ENCODE measurements at regions not wholly inside any gene's neighbourhood (a gene's known extent, or its start where the extent isn't known, plus 50 kb on each side); places are given as distances from the start of the nearest gene placed in this dataset.

GRCh38 chr5:63250939-63251338, 672.3 kb downstream of the LRRC70 start:
- in situ Hi-C loops (cut with MboI; ENCODE audit: low pct_unique_long_range_greater_than_20kb in 2 of 9, low sequenced_read_pairs in 9 of 9, unreplicated experiment in 9 of 9): no loop called here
- no peak for ATAC-seq (replicated peaks in 6 of 8)
- WGBS, 10 experiments: 0 to 100% (median 55%) methylated on average over 1 of the region's 1 CpG; no CpG with 5 or more reads in 4 of the 10 experiments

DNA sequence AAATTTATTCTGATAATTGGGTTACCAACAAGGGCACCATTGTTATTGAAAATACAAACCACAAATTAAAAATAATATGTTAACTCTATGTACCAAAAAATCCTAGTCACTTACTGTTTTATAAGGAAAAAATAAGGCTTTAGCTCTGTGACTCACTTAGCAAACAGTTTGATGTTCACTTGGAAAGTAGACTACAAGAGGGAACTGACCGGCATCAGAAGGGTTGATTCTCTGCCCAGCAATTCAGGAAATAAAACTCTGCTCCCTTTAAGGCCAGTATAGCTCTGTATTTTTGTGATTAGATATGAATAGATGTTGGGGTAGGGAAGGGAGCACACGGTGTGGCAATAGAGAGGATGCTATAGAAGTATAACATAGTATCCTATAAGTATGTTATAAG, 671.3 kb downstream of the LRRC70 start:
- in situ Hi-C loops (cut with MboI; ENCODE audit: low pct_unique_long_range_greater_than_20kb in 2 of 9, low sequenced_read_pairs in 9 of 9, unreplicated experiment in 9 of 9): no loop called here

More at GRCh38 chr5:63250939-63251338, 672.3 kb downstream of the LRRC70 start:
- H3K4me3 ChIP-seq: no peak overlapping the region
- no peak overlapping the region for H3K27ac ChIP-seq
- no peaks in the 10 kb centered on the region for H3K4me1 ChIP-seq (replicated peaks in 1 of 2)

GRCh38 chr5:63247651-63248050, 669.0 kb downstream of the LRRC70 start:
- in situ Hi-C loops (cut with MboI; ENCODE audit: low pct_unique_long_range_greater_than_20kb in 2 of 9, low sequenced_read_pairs in 9 of 9, unreplicated experiment in 9 of 9): no loop called here
- no peaks in the 10 kb centered on the region for H3K4me1 ChIP-seq (replicated peaks in 1 of 2)
- H3K27ac ChIP-seq: no peak overlapping the region
- 0 to 100% (median 60%) methylated on average over 1 of the region's 1 CpG; no CpG with 5 or more reads in 1 of the 10 experiments for WGBS, 10 experiments
- H3K4me3 ChIP-seq: no peak overlapping the region
- ATAC-seq (replicated peaks in 6 of 8): no peak

More for the DNA sequence above, 671.3 kb downstream of the LRRC70 start:
- Histone ChIP-seq H3K27ac (no peak overlapping the region), H3K4me3 (no peak overlapping the region), H3K4me1 (replicated peaks in 1 of 2) (no peaks in the 10 kb centered on the region)
- WGBS, 10 experiments: 0 to 100% (median 71%) methylated on average over 1 to 2 of the region's 2 CpGs; no CpG with 5 or more reads in 3 of the 10 experiments
- no peak for ATAC-seq (replicated peaks in 6 of 8)

- no peak overlapping the region for H3K27ac ChIP-seq
- H3K4me1 ChIP-seq (replicated peaks in 1 of 2): no peaks in the 10 kb centered on the region
- in situ Hi-C loops (cut with MboI; ENCODE audit: low pct_unique_long_range_greater_than_20kb in 2 of 9, low sequenced_read_pairs in 9 of 9, unreplicated experiment in 9 of 9): no loop called here
- 0 to 89% (median 63%) methylated on average over 1 of the region's 1 CpG for WGBS, 10 experiments
- no peak for ATAC-seq (replicated peaks in 6 of 8)
- H3K4me3 ChIP-seq: no peak overlapping the region
Measured at GRCh38 chr5:63245271-63245670, 666.7 kb downstream of the LRRC70 start.

GRCh38 chr5:63240063-63240755, 661.6 kb downstream of the LRRC70 start:
- in situ Hi-C loops (cut with MboI; ENCODE audit: low pct_unique_long_range_greater_than_20kb in 2 of 9, low sequenced_read_pairs in 9 of 9, unreplicated experiment in 9 of 9): no loop called here
- WGBS, 10 experiments: 0 to 100% (median 84%) methylated on average over 2 to 8 of the region's 8 CpGs

DNA sequence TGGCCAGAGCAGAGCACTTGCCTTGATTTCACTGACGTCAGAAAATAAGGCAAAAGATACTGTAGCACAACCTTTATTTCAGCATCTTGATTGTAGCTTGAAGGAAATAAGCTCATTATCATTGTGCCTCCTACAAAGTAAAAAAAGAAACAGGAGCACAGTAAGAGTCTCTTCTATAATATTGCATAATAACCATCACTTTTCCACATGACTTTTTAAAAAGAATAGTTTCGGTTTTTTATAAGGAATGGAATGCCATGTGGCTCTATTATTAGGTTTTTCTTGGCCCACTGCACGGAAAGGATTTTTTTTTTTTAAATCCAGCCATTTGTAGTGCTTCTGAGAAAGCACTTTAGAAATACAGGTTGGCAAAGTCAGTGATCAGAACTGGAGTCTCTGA, 655.3 kb downstream of the LRRC70 start:
- 0 to 77% (median 44%) methylated on average over 2 to 3 of the region's 3 CpGs; no CpG with 5 or more reads in 2 of the 10 experiments for WGBS, 10 experiments
- H3K27ac ChIP-seq: no peak overlapping the region
- ATAC-seq (replicated peaks in 6 of 8): no peak
- H3K4me1 ChIP-seq (replicated peaks in 1 of 2): no peaks in the 10 kb centered on the region
- in situ Hi-C loops (cut with MboI; ENCODE audit: low pct_unique_long_range_greater_than_20kb in 2 of 9, low sequenced_read_pairs in 9 of 9, unreplicated experiment in 9 of 9): no loop called here
- no peak overlapping the region for H3K4me3 ChIP-seq

More at GRCh38 chr5:63240063-63240755, 661.6 kb downstream of the LRRC70 start:
- Histone ChIP-seq H3K4me3 (no peak overlapping the region), H3K27ac (no peak overlapping the region), H3K4me1 (replicated peaks in 1 of 2) (no peaks in the 10 kb centered on the region)
- no peak for ATAC-seq (replicated peaks in 6 of 8)

DNA sequence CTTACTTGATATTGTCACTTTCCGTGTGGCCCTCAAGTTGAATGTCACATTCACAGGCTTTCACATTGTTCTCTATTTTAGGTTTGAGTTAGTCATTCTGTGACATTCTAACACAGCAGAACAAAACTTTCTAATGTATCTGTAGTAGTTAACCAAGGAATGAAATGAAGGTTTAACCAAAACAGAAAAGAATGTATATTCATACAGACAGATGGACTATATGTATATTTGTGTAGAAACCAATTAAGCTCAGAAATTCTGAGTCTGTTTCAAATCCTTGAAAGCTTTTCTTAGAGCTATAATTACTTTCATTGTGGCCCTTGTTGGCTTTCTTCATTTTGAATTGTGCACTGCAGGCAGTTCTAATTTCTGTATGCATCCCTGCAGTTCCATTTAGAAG, 654.7 kb downstream of the LRRC70 start:
- no peak for ATAC-seq (replicated peaks in 6 of 8)
- Histone ChIP-seq H3K4me3 (no peak overlapping the region), H3K27ac (no peak overlapping the region), H3K4me1 (replicated peaks in 1 of 2) (no peaks in the 10 kb centered on the region)
- in situ Hi-C loops (cut with MboI; ENCODE audit: low pct_unique_long_range_greater_than_20kb in 2 of 9, low sequenced_read_pairs in 9 of 9, unreplicated experiment in 9 of 9): no loop called here
- WGBS, 10 experiments: 0 to 71% (median 44%) methylated on average over 1 of the region's 1 CpG; no CpG with 5 or more reads in 5 of the 10 experiments

GRCh38 chr5:63230754-63231153, 652.1 kb downstream of the LRRC70 start:
- H3K4me1 ChIP-seq (replicated peaks in 1 of 2): no peaks in the 10 kb centered on the region

DNA sequence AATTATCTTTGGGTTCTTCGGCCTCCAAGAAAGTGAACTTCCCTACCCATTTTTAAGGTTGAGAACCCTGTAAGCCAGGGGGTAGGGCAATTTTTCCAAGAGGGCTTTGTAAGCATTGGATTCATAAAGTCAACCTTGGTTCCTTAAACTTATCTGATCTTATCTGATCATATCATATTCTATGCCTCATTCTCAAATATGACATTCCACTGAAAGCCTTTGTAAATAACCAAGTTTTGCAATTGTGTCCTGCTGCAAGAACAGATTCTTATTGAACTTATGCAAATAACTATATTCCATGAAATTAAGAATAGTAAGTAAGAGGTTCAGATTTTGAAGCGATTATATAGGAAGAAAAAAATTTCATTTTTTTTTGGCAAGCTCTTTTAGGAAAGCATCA, 649.5 kb downstream of the LRRC70 start:
- Histone ChIP-seq H3K4me3 (no peak overlapping the region), H3K4me1 (replicated peaks in 1 of 2) (no peaks in the 10 kb centered on the region), H3K27ac (no peak overlapping the region)
- ATAC-seq (replicated peaks in 6 of 8): no peak
- in situ Hi-C loops (cut with MboI; ENCODE audit: low pct_unique_long_range_greater_than_20kb in 2 of 9, low sequenced_read_pairs in 9 of 9, unreplicated experiment in 9 of 9): no loop called here
- WGBS, 10 experiments: 17 to 100% (median 87%) methylated on average over 1 to 2 of the region's 2 CpGs; no CpG with 5 or more reads in 1 of the 10 experiments

More at GRCh38 chr5:63230754-63231153, 652.1 kb downstream of the LRRC70 start:
- ATAC-seq (replicated peaks in 6 of 8): no peak
- in situ Hi-C loops (cut with MboI; ENCODE audit: low pct_unique_long_range_greater_than_20kb in 2 of 9, low sequenced_read_pairs in 9 of 9, unreplicated experiment in 9 of 9): no loop called here
- Histone ChIP-seq H3K27ac (no peak overlapping the region), H3K4me3 (no peak overlapping the region)
- WGBS, 10 experiments: 8 to 100% (median 86%) methylated on average over 1 to 2 of the region's 2 CpGs; no CpG with 5 or more reads in 3 of the 10 experiments

GRCh38 chr5:63220244-63220643, 641.6 kb downstream of the LRRC70 start:
- Histone ChIP-seq H3K4me3 (no peak overlapping the region), H3K27ac (no peak overlapping the region), H3K4me1 (replicated peaks in 1 of 2) (peaks cover 0 to 11% of the 10 kb centered on the region in 2 donors)
- ATAC-seq (replicated peaks in 6 of 8): no peak
- in situ Hi-C loops (cut with MboI; ENCODE audit: low pct_unique_long_range_greater_than_20kb in 2 of 9, low sequenced_read_pairs in 9 of 9, unreplicated experiment in 9 of 9): no loop called here
- 0 to 100% (median 80%) methylated on average over 1 of the region's 1 CpG; no CpG with 5 or more reads in 5 of the 10 experiments for WGBS, 10 experiments

DNA sequence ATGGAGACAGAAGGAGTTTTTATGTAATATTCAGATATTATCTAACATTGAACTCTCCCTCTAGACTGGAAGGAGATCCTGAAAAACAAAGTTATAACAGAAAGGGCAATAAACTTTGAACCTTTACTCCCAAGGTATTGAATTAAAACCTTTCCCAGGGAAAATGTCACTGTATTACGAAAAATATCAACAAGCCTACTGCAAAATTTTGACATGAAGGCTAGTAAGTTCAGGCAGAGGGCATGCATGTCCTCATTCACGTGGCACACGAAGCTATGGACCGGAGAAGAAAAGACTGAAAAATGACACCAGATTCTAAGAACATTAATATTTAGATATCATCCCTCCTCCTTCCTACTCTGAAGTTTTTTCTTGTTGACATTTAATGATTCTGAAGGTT, 638.8 kb downstream of the LRRC70 start:
- no peak for ATAC-seq (replicated peaks in 6 of 8)
- in situ Hi-C loops (cut with MboI; ENCODE audit: low pct_unique_long_range_greater_than_20kb in 2 of 9, low sequenced_read_pairs in 9 of 9, unreplicated experiment in 9 of 9): no loop called here
- WGBS, 10 experiments: 7 to 100% (median 56%) methylated on average over 1 to 4 of the region's 4 CpGs

GRCh38 chr5:63213256-63213655, 634.6 kb downstream of the LRRC70 start:
- H3K4me1 ChIP-seq (replicated peaks in 1 of 2): no peaks in the 10 kb centered on the region
- no peak overlapping the region for H3K27ac ChIP-seq
- in situ Hi-C loops (cut with MboI; ENCODE audit: low pct_unique_long_range_greater_than_20kb in 2 of 9, low sequenced_read_pairs in 9 of 9, unreplicated experiment in 9 of 9): no loop called here
- no peak for ATAC-seq (replicated peaks in 6 of 8)
- no peak overlapping the region for H3K4me3 ChIP-seq
- 0 to 100% (median 67%) methylated on average over 1 to 2 of the region's 2 CpGs; no CpG with 5 or more reads in 1 of the 10 experiments for WGBS, 10 experiments

More for the DNA sequence above, 638.8 kb downstream of the LRRC70 start:
- H3K4me1 ChIP-seq (replicated peaks in 1 of 2): peaks cover 0 to 11% of the 10 kb centered on the region in 2 donors
- no peak overlapping the region for H3K27ac ChIP-seq
- H3K4me3 ChIP-seq: no peak overlapping the region

GRCh38 chr5:63211448-63212132, 633.0 kb downstream of the LRRC70 start:
- in situ Hi-C loops (cut with MboI; ENCODE audit: low pct_unique_long_range_greater_than_20kb in 2 of 9, low sequenced_read_pairs in 9 of 9, unreplicated experiment in 9 of 9): no loop called here
- no peak for ATAC-seq (replicated peaks in 6 of 8)
- 0 to 60% (median 33%) methylated on average over 1 to 2 of the region's 2 CpGs; no CpG with 5 or more reads in 5 of the 10 experiments for WGBS, 10 experiments
- Histone ChIP-seq H3K4me1 (replicated peaks in 1 of 2) (peaks cover 4 to 11% of the 10 kb centered on the region in 2 donors), H3K27ac (no peak overlapping the region), H3K4me3 (no peak overlapping the region)
